A673 (cell line): ENCODE measurements at regions not wholly inside any gene's neighbourhood (a gene's known extent, or its start where the extent isn't known, plus 50 kb on each side); places are given as distances from the start of the nearest gene placed in this dataset.

Experiments
- BruUV-seq: library from RNA; stranded (reverse); fragments of 400-500 nt; replicated peaks from 2 replicates; lab custom pipeline; 2021; lab: Mats Ljungman, UMichigan
- CTCF ChIA-PET: fragments of 300-600 bp; sonication (Branson Sonifier 250); formaldehyde crosslinking; loops from one replicate; lab custom pipeline; 2022; ENCODE audit warnings: antibody characterized with exemption; lab: Charles Lee
- POLR2A ChIA-PET: fragments of 300-600 bp; sonication (Branson Sonifier 250); formaldehyde crosslinking; loops from one replicate; lab custom pipeline; 2022; ENCODE audit warnings: antibody characterized with exemption; ENCODE audit not compliant: low non-redundant PET; lab: Charles Lee
- DNase-seq: peaks from one replicate; pipeline ENCODE4 v3.0.0-alpha.2; 2015; ENCODE audit warnings: low spot score
- H3K27ac ChIP-seq: fragments of 200-600 bp; sonication (generic); 2 replicates; pipeline ENCODE4 v1.5.1; 2016; ENCODE audit warnings: mixed run types, low read depth, mild to moderate bottlenecking, mixed read lengths, antibody characterized with exemption, low read length; ENCODE audit not compliant: poor library complexity, severe bottlenecking
- H3K27me3 ChIP-seq: fragments of 200-600 bp; sonication (generic); replicated peaks from 2 replicates; pipeline ENCODE4 v1.6.1; 2017; ENCODE audit warnings: mixed run types, low read depth, mild to moderate bottlenecking, mixed read lengths, antibody characterized with exemption, low read length; ENCODE audit not compliant: insufficient read depth, poor library complexity
- H3K36me3 ChIP-seq: fragments of 200-600 bp; sonication (generic); 2 replicates; pipeline ENCODE4 v1.6.1; 2016; ENCODE audit warnings: mixed run types, mild to moderate bottlenecking, mixed read lengths, antibody characterized with exemption, low read length; ENCODE audit not compliant: insufficient read depth, poor library complexity, severe bottlenecking
- H3K4me1 ChIP-seq: fragments of 200-600 bp; sonication (generic); 2 replicates; pipeline ENCODE4 v1.6.1; 2017; ENCODE audit warnings: mixed run types, mild to moderate bottlenecking, mixed read lengths, antibody characterized with exemption, low read length; ENCODE audit not compliant: insufficient read depth, poor library complexity, severe bottlenecking
- H3K4me3 ChIP-seq: fragments of 200-600 bp; sonication (generic); 2 replicates; pipeline ENCODE4 v1.5.1; 2016; ENCODE audit warnings: low read depth, mixed run types, mild to moderate bottlenecking, mixed read lengths, low read length; ENCODE audit not compliant: poor library complexity, severe bottlenecking
- H3K9me3 ChIP-seq: fragments of 200-600 bp; sonication (generic); 2 replicates; pipeline ENCODE4 v1.6.1; 2016; ENCODE audit warnings: mixed run types, low read depth, mild to moderate bottlenecking, mixed read lengths, antibody characterized with exemption, low read length; ENCODE audit not compliant: poor library complexity, severe bottlenecking
- EZH2 ChIP-seq: fragments of 200-600 bp; sonication (generic); IDR thresholded peaks from 2 replicates; pipeline ENCODE4 v1.6.1; 2017; ENCODE audit warnings: borderline replicate concordance, low read depth, mild to moderate bottlenecking, mixed read lengths, antibody characterized with exemption, low read length; ENCODE audit not compliant: poor library complexity, severe bottlenecking
- intact Hi-C: fragments of 100-400 bp; cut with micrococcal nuclease; formaldehyde crosslinking; loops from one replicate; pipeline ENCODE4 v1.10.0; 2022; ENCODE audit not compliant: unreplicated experiment
- TF ChIP-seq, protein P1 (sequence below): fragments of 300-800, 200-600 bp; sonication (generic); conservative IDR thresholded peaks from 2 replicates; pipeline ENCODE4 v1.5.1; 2017; ENCODE audit warnings: low read depth, mild to moderate bottlenecking, antibody characterized with exemption, low read length, moderate library complexity, mixed read lengths

DNA sequence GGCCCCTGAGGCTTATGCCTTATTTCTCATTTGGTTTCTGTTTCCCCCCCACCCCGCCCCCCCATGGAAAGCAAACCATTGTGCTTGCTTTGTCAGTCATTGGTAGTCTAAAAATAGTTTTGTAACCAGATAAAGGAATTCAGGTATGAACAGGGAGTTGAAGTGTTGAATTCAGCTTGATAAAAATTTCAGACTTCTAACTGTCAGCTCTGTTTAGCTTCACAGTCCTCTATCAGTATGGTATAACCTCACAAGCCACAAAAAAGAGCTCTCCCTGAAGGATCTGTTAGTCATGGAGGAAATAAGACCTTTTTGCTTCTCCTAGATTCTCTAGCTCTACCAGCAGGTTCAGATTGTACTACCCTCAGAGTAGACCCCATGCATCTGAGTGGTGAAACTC lies 378.1 kb downstream of the TMEM38B start:
- intact Hi-C loops = no loop called here
- ChIA-PET CTCF (no interaction called here), POLR2A (no interaction called here)
- BruUV-seq = no TSS peak
- peaks cover 6% of the 10 kb centered on the region for H3K9me3 ChIP-seq
- H3K4me1 ChIP-seq = no peaks in the 10 kb centered on the region
- H3K4me3 ChIP-seq = no peak overlapping the region
- no peaks in the 10 kb centered on the region for H3K36me3 ChIP-seq
- no peak for TF ChIP-seq EZH2
- TF ChIP-seq, protein P1, sequence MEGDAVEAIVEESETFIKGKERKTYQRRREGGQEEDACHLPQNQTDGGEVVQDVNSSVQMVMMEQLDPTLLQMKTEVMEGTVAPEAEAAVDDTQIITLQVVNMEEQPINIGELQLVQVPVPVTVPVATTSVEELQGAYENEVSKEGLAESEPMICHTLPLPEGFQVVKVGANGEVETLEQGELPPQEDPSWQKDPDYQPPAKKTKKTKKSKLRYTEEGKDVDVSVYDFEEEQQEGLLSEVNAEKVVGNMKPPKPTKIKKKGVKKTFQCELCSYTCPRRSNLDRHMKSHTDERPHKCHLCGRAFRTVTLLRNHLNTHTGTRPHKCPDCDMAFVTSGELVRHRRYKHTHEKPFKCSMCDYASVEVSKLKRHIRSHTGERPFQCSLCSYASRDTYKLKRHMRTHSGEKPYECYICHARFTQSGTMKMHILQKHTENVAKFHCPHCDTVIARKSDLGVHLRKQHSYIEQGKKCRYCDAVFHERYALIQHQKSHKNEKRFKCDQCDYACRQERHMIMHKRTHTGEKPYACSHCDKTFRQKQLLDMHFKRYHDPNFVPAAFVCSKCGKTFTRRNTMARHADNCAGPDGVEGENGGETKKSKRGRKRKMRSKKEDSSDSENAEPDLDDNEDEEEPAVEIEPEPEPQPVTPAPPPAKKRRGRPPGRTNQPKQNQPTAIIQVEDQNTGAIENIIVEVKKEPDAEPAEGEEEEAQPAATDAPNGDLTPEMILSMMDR = no peak
- H3K27me3 ChIP-seq = no peaks in the 10 kb centered on the region
- no peak overlapping the region for H3K27ac ChIP-seq
- DNase-seq = no peak

DNA sequence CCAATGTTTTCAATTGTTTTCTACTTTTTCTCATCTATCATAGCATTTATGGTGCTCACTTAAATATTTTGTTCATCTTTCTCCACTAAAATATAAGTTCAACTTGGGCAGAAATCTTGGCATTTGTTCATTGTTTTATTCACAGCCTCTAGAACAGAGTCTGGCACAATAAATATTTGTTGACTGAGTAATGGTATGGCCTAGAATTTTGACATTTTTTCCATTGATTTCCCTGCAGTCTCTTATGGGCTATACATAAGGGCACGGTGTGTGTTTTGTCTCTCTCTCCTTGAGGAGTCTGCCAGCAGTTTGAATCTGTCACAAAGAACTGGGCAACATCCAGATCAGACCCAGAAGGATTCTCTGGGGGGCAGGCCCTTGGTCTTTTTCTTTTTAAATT lies 379.7 kb downstream of the TMEM38B start:
- Histone ChIP-seq H3K4me1 (no peaks in the 10 kb centered on the region), H3K4me3 (no peak overlapping the region), H3K27me3 (no peaks in the 10 kb centered on the region), H3K36me3 (no peaks in the 10 kb centered on the region), H3K27ac (no peak overlapping the region), H3K9me3 (peaks cover 6% of the 10 kb centered on the region)
- CTCF ChIA-PET = no interaction called here
- no peak for TF ChIP-seq EZH2
- POLR2A ChIA-PET = no interaction called here
- DNase-seq = no peak
- intact Hi-C loops = no loop called here
- BruUV-seq = no TSS peak

DNA sequence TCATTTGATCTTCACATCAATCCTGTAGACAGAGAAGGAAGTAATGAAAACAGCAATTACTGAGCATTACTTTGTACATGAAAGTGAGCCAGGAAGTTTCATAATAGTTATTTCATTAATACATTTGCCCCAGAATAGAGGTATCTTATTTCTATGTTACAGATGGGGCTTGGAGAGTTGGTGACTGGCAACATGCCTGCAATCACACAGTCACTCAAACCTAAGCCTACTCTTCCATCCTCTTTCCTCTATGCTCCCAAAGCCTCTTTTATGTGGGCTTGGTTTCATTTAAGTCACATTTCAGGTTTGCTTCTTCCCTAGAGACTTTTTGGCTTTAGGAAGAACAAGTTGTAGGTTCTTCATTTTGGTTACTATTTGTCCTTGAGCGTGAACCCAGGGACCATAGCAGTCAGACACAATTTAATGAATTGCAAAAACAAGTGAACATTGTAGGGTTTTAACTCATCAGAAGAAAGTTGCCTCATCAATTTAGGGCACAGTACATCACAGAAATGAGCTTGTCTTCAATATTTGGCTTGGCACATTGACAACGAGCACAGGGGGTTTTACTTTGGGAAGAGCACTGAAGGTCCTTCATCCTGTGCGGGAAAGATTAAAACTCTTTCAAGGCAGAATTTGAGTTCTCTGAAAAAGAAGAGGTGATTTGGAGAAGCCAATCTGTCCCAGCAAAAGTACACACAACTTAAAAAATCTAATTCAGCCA lies 381.1 kb downstream of the TMEM38B start:
- no peak for DNase-seq
- TF ChIP-seq, protein P1 = no peak
- no peak for TF ChIP-seq EZH2
- Histone ChIP-seq H3K9me3 (peaks cover 6% of the 10 kb centered on the region), H3K4me1 (no peaks in the 10 kb centered on the region), H3K4me3 (no peak overlapping the region), H3K36me3 (no peaks in the 10 kb centered on the region), H3K27ac (no peak overlapping the region), H3K27me3 (no peaks in the 10 kb centered on the region)
- CTCF ChIA-PET = no interaction called here
- POLR2A ChIA-PET = no interaction called here
- BruUV-seq = no TSS peak
- intact Hi-C loops = no loop called here

DNA sequence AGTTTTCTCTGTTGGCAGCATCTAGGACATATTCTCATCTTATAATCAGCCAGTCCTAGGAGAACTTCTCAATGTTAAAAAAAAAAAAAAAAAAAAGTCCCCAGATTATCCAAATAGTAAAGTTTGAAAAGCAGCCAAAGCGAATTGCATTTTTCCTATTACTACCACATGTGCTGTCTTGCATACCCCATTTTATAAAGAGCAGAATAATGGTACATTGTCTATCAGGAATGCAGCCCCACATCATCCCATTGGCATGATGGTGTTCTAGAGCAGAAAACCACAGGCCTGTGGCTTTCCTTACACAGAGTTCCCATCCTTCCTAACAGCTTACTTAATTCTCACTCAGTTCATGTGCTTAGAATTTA lies 381.6 kb downstream of the TMEM38B start:
- peaks cover 6% of the 10 kb centered on the region for H3K9me3 ChIP-seq
- DNase-seq = no peak
- intact Hi-C loops = no loop called here
- BruUV-seq = no TSS peak
- CTCF ChIA-PET = no interaction called here
- H3K27me3 ChIP-seq = no peaks in the 10 kb centered on the region
- no peaks in the 10 kb centered on the region for H3K36me3 ChIP-seq
- no peak overlapping the region for H3K27ac ChIP-seq
- POLR2A ChIA-PET = no interaction called here
- no peak overlapping the region for H3K4me3 ChIP-seq
- H3K4me1 ChIP-seq = no peaks in the 10 kb centered on the region
- TF ChIP-seq, protein P1 = no peak
- no peak for TF ChIP-seq EZH2
